ENCODE measurements at regions not wholly inside any gene's neighbourhood (a gene's known extent, or its start where the extent isn't known, plus 50 kb on each side); places are given as distances from the start of the nearest gene placed in this dataset.

GRCh38 chr9:17083258-17083657, 51.6 kb upstream of the CNTLN start:
- WGBS (ENCODE audit: insufficient coverage, low coverage, low lambda C conversion rate, missing lambda C conversion rate), result 90% methylated on average over 7 of the region's 7 CpGs
- ATAC-seq, result no peak
- intact Hi-C loops (cut with DNase I), result no loop called here

GRCh38 chr9:17082343-17083064, 52.3 kb upstream of the CNTLN start:
- Histone ChIP-seq H3K36me3 (no peaks in the 10 kb centered on the region), H3K27me3 (no peaks in the 10 kb centered on the region), H3K9me3 (no peaks in the 10 kb centered on the region), H3K4me3 (no peak overlapping the region), H3K27ac (no peak overlapping the region), H3K4me1 (no peaks in the 10 kb centered on the region)
- 64% methylated on average over 5 of the region's 5 CpGs for WGBS (ENCODE audit: insufficient coverage, low coverage, low lambda C conversion rate, missing lambda C conversion rate)
- ATAC-seq (no peak), DNase-seq (no peak)
- TF ChIP-seq POLR2A (IDR thresholded peaks at IDR 0.05) (no peak), CTCF (IDR thresholded peaks at IDR 0.05) (no peak)
- intact Hi-C loops (cut with DNase I), result no loop called here

More at GRCh38 chr9:17083258-17083657, 51.6 kb upstream of the CNTLN start:
- H3K27me3 ChIP-seq, result no peaks in the 10 kb centered on the region
- no peak for DNase-seq
- H3K4me1 ChIP-seq, result no peaks in the 10 kb centered on the region
- no peak overlapping the region for H3K4me3 ChIP-seq
- H3K27ac ChIP-seq, result no peak overlapping the region
- TF ChIP-seq CTCF (IDR thresholded peaks at IDR 0.05), result no peak
- no peak for TF ChIP-seq POLR2A (IDR thresholded peaks at IDR 0.05)
- no peaks in the 10 kb centered on the region for H3K9me3 ChIP-seq
- no peaks in the 10 kb centered on the region for H3K36me3 ChIP-seq

GRCh38 chr9:17081814-17082213, 53.0 kb upstream of the CNTLN start:
- Histone ChIP-seq H3K4me3 (no peak overlapping the region), H3K36me3 (no peaks in the 10 kb centered on the region), H3K4me1 (no peaks in the 10 kb centered on the region), H3K27ac (no peak overlapping the region), H3K9me3 (no peaks in the 10 kb centered on the region), H3K27me3 (no peaks in the 10 kb centered on the region)
- TF ChIP-seq CTCF (IDR thresholded peaks at IDR 0.05), result no peak
- TF ChIP-seq POLR2A (IDR thresholded peaks at IDR 0.05), result no peak
- no peak for DNase-seq
- intact Hi-C loops (cut with DNase I), result no loop called here
- no peak for ATAC-seq
- 81% methylated on average over 2 of the region's 2 CpGs for WGBS (ENCODE audit: insufficient coverage, low coverage, low lambda C conversion rate, missing lambda C conversion rate)

GRCh38 chr9:17081351-17081750, 53.5 kb upstream of the CNTLN start:
- TF ChIP-seq POLR2A (IDR thresholded peaks at IDR 0.05) (no peak), CTCF (IDR thresholded peaks at IDR 0.05) (no peak)
- ATAC-seq (no peak), DNase-seq (no peak)
- H3K36me3 ChIP-seq, result no peaks in the 10 kb centered on the region
- H3K9me3 ChIP-seq, result no peaks in the 10 kb centered on the region
- WGBS (ENCODE audit: insufficient coverage, low coverage, low lambda C conversion rate, missing lambda C conversion rate), result 76% methylated on average over 8 of the region's 8 CpGs
- no peaks in the 10 kb centered on the region for H3K27me3 ChIP-seq
- H3K27ac ChIP-seq, result no peak overlapping the region
- intact Hi-C loops (cut with DNase I), result no loop called here
- H3K4me1 ChIP-seq, result no peaks in the 10 kb centered on the region
- no peak overlapping the region for H3K4me3 ChIP-seq

Data from right lobe of liver (tissue), 6 donors.